Calu3 (cell line): ENCODE measurements at regions not wholly inside any gene's neighbourhood (a gene's known extent, or its start where the extent isn't known, plus 50 kb on each side); places are given as distances from the start of the nearest gene placed in this dataset.

Experiments used
- BruUV-seq: library from RNA; stranded (reverse); fragments of 400-500 nt; replicated peaks from 2 replicates; lab custom pipeline; 2021; lab: Mats Ljungman, UMichigan
- CTCF ChIA-PET: fragments of 300-600 bp; sonication (Branson Sonifier 250); formaldehyde crosslinking; loops from one replicate; lab custom pipeline; 2022; ENCODE audit warnings: antibody characterized with exemption; lab: Charles Lee
- DNase-seq: peaks from one replicate; pipeline ENCODE4 v3.0.0; 2022
- H3K27ac Mint-ChIP-seq: one replicate; pipeline ENCODE4 v1.8.0; 2022; ENCODE audit warnings: mixed read lengths; ENCODE audit not compliant: unreplicated experiment
- H3K27me3 Mint-ChIP-seq: one replicate; pipeline ENCODE4 v1.8.0; 2022; ENCODE audit warnings: mixed read lengths; ENCODE audit not compliant: unreplicated experiment
- H3K36me3 Mint-ChIP-seq: one replicate; pipeline ENCODE4 v1.8.0; 2022; ENCODE audit warnings: mild to moderate bottlenecking, moderate library complexity, mixed read lengths; ENCODE audit not compliant: insufficient read depth, unreplicated experiment
- H3K4me1 Mint-ChIP-seq: one replicate; pipeline ENCODE4 v1.8.0; 2022; ENCODE audit warnings: mild to moderate bottlenecking, low read depth, mixed read lengths; ENCODE audit not compliant: unreplicated experiment
- H3K4me3 Mint-ChIP-seq: one replicate; pipeline ENCODE4 v1.8.0; 2022; ENCODE audit warnings: mild to moderate bottlenecking, low read depth, moderate library complexity, mixed read lengths; ENCODE audit not compliant: unreplicated experiment
- H3K9me3 Mint-ChIP-seq: one replicate; pipeline ENCODE4 v1.8.0; 2022; ENCODE audit warnings: low read depth, mixed read lengths; ENCODE audit not compliant: unreplicated experiment
- intact Hi-C: fragments of 100-400 bp; cut with micrococcal nuclease; formaldehyde crosslinking; loops from one replicate; pipeline ENCODE4 v1.10.0; 2022; ENCODE audit not compliant: unreplicated experiment
- TF ChIP-seq, protein P1 (sequence below): fragments of 200-600 bp; IDR thresholded peaks from one replicate; pipeline ENCODE4 v1.8.0; 2022; ENCODE audit warnings: antibody characterized with exemption; ENCODE audit not compliant: unreplicated experiment

DNA sequence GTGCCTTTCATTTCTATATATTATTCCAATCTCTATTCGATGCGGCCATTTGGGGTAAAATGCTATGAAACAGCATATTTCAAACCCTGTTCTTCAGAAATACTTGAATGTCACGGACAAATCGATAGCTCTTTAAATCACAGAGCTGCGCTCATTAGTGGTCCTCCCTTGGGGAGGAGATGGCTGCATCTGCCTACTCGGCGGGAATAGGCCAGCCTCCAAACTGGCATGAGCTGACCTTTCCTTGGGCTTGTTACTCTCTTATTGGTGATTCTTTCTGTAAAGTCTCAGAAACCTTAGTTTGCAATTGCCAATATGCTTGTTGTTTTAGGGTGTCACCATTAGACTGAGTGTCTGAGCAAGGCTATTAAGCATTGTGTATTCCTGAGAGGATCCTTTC, 120.9 kb downstream of the BDH1 start:
- Mint-ChIP-seq H3K4me1 (no peaks in the 10 kb centered on the region), H3K9me3 (no peaks in the 10 kb centered on the region), H3K4me3 (no peak overlapping the region), H3K27ac (no peak overlapping the region), H3K36me3 (no peaks in the 10 kb centered on the region), H3K27me3 (peaks cover 29% of the 10 kb centered on the region)
- BruUV-seq: no TSS peak
- TF ChIP-seq, protein P1, sequence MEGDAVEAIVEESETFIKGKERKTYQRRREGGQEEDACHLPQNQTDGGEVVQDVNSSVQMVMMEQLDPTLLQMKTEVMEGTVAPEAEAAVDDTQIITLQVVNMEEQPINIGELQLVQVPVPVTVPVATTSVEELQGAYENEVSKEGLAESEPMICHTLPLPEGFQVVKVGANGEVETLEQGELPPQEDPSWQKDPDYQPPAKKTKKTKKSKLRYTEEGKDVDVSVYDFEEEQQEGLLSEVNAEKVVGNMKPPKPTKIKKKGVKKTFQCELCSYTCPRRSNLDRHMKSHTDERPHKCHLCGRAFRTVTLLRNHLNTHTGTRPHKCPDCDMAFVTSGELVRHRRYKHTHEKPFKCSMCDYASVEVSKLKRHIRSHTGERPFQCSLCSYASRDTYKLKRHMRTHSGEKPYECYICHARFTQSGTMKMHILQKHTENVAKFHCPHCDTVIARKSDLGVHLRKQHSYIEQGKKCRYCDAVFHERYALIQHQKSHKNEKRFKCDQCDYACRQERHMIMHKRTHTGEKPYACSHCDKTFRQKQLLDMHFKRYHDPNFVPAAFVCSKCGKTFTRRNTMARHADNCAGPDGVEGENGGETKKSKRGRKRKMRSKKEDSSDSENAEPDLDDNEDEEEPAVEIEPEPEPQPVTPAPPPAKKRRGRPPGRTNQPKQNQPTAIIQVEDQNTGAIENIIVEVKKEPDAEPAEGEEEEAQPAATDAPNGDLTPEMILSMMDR: no peak
- no peak for DNase-seq
- intact Hi-C loops: no loop called here
- CTCF ChIA-PET: no interaction called here

DNA sequence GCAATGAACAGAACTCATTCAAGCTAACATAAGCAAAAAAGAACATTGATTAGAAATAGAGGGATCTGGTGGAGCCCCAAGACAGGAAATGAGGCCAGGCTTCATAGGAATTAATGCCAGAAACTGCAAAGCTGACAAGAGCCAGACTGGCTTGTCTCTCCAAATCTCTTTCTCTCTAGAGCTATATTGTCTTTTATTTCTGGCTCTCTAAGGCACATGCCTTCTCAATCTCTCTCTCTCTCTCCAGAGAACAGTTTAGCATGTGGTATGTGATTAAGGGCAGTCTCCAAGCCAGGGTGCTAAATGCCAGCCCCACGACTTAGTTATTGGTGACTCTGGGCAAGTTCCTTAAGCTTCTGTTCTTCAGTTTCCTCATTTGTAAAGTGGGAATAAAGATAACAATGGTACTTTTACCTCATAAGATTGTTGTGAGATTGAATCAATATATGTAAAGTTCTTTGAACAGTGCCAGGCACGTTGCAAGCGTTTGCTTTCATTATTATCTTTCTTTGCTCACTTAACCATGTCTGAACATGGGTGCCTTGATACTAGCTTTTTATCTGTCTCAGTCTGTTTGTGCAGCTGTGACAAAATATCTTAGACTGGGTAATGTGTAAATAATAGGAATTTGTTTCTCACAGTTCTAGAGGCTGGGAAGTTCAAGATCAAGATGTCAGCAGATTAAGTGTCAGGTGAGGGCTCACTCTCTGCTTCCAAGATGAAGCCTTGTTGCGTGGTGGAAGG, 123.2 kb downstream of the BDH1 start:
- Mint-ChIP-seq H3K9me3 (no peaks in the 10 kb centered on the region), H3K4me3 (no peak overlapping the region), H3K27me3 (peaks cover 29% of the 10 kb centered on the region), H3K36me3 (no peaks in the 10 kb centered on the region), H3K27ac (no peak overlapping the region), H3K4me1 (peaks cover 11% of the 10 kb centered on the region)
- no peak for DNase-seq
- intact Hi-C loops: no loop called here
- CTCF ChIA-PET: interaction anchor here (0.6 to 1.2 kb wide), 2 partner anchors 9 to 21 kb away, joined by 4 to 5 read pairs; no protein-coding TSS in a partner anchor
- no TSS peak for BruUV-seq
- TF ChIP-seq, protein P1: no peak

DNA sequence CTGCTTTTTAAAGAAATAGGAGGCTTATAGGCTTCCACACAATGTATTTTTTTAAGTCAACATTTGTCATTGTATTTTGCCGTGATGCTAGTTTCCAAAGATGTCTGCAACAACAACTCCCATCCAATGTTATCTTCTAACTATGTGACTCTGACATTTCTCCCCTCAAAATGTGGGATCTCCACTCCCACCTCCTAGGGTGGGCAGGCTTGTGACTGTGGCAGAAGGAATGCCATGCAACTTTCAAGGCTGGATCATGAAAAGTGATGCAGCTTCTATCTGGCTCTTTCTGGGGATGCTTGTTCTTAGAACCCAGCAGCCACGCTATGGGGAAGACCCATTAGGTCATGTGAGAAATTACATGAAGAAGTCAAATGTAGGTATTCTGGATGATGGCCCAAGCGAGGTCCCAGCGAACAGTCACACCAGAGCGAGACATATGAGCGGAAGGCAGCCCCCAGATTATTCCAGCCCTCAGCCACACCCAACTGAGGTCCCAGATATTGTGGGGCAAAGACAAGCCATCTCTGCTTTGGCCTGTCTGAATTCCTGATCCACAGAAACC, 124.3 kb downstream of the BDH1 start:
- Mint-ChIP-seq H3K9me3 (no peaks in the 10 kb centered on the region), H3K27ac (no peak overlapping the region), H3K4me3 (no peak overlapping the region), H3K36me3 (no peaks in the 10 kb centered on the region), H3K27me3 (peaks cover 29% of the 10 kb centered on the region), H3K4me1 (peaks cover 11% of the 10 kb centered on the region)
- no TSS peak for BruUV-seq
- TF ChIP-seq, protein P1: no peak
- no peak for DNase-seq
- intact Hi-C loops: no loop called here
- CTCF ChIA-PET: no interaction called here

DNA sequence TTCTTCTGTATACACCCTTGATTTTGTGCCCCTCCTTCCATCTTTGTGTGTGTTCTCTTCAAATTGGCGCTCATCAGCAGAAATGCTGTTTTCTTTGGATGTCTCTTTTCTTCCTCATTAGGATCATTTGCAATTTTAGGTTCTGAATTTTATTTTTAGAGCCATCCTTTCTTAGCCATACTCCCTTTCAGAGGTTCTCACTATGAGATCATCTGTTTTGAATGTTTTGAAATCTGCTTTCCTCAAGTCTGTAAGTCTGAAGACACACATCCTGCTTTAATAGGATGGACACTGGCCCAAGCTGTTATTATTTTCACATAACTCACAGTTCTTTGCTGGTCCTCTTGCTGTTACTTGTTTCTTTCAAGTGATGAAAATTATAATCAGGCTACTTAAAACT, 124.8 kb downstream of the BDH1 start:
- no peak overlapping the region for H3K4me3 Mint-ChIP-seq
- TF ChIP-seq, protein P1: no peak
- BruUV-seq: no TSS peak

More for the DNA sequence above, 124.8 kb downstream of the BDH1 start:
- CTCF ChIA-PET: no interaction called here
- intact Hi-C loops: no loop called here
- Mint-ChIP-seq H3K4me1 (peaks cover 11% of the 10 kb centered on the region), H3K27ac (no peak overlapping the region), H3K9me3 (no peaks in the 10 kb centered on the region), H3K36me3 (no peaks in the 10 kb centered on the region), H3K27me3 (peaks cover 29% of the 10 kb centered on the region)
- no peak for DNase-seq
